GM21447 (cell line): ENCODE measurements at regions not wholly inside any gene's neighbourhood (a gene's known extent, or its start where the extent isn't known, plus 50 kb on each side); places are given as distances from the start of the nearest gene placed in this dataset.

Source experiments
- ATAC-seq: cut with Tn5 transposase; IDR thresholded peaks from one replicate; pipeline ENCODE4 v1.9.1; 2021; ENCODE audit not compliant: unreplicated experiment

DNA sequence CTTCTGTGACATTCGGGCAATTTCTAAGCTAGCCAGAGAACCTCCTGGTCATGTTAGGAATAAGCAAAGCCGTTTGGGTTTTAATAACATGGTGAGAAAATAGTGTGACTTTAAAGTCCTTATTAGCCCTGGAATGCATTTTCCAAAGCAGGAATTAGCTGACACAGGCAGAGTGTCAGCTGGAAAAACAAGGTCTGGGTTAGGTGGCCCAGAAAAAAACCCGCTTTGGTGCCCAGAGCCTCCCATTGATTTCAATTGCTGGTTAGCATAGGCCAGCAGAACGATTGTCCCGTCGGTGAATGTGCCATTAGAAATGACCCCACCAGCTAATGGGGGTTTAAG lies 62.1 kb upstream of the CPEB4 start:
- no peak for ATAC-seq

DNA sequence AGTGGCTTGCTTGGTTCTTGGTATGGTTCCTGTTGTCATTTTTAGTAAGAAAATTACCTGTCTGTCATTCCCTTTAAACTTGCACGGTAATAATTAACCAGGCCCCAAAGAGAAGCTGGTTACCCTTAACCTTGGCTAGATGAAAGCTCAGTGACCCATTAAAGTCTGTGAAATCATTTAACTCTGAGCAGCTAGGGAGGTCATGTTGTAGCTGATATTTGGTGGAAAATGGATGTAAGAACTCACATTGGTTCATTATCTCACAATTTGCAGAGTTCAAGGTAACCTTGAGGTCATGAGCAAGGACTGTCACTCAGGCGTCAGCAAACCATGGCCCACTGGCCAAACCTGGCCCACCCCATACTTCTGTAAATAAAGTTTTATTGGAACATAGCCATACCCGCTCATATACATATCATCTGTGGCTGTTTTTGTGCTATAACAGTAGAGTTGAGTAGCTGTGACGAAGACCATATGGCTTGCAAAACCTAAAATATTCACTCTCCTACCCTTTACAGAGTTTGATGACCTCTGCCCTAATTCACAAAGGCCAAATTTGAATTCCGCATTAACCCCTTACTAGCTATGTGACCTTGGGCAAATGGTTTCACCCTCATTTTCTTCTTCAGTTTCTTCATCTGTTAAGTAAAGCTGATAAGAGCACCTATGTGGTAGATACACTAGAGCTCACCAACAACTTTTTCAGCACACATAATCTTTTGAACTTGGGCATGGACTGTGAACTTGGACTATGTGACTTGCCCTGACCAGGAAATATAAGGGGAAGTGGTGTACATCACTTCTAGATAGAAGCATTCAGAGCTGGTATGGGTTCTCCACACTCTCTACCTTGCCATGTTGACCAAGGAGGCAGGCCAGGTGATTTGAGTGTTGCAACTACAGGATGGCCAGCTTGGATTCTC lies 61.5 kb upstream of the CPEB4 start:
- ATAC-seq, result no peak

- ATAC-seq, result no peak
These were observed 59.2 kb upstream of the CPEB4 start for GRCh38 chr5:173828952-173829351.

GRCh38 chr5:173829826-173830225 lies 58.3 kb upstream of the CPEB4 start:
- ATAC-seq, result peak; percentile 34

- ATAC-seq, result no peak
These were observed 57.7 kb upstream of the CPEB4 start for GRCh38 chr5:173830421-173830820.

DNA sequence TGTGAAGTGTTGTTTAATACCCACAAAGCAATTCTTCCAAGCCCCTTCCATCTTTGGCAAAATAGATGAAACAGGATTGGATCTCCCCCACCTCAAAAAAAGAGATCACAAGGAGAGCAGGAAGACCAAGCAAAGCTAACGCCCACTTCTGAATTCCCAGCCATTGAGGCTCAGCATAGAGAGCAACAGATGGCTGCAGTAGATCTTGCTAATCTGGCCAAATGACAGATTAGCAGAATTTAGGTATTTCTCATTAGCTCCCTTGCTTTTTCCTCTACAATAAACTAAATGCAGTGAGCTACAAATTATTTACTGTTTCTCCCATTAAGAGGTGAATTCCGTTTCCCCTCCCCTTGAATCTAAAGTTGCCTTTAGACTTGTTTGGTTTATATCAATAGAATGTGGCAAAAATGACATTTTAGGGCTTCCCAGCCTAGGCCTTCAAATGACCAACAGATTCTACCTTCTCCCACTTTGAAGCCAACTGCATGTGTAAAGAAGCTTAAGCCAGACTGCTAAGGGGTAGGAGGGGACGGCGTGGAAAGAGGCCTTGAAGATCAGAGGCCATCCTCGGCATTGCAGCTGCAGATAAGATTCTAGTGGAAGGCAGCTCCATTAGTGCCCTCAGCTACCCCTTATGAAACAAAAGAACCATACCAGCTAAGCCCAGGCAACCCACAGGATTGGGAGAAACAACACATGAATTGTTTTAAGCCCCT lies 56.8 kb upstream of the CPEB4 start:
- ATAC-seq, result no peak

- peak; percentile 57 for ATAC-seq
These were observed 55.8 kb upstream of the CPEB4 start for GRCh38 chr5:173832386-173832785.

DNA sequence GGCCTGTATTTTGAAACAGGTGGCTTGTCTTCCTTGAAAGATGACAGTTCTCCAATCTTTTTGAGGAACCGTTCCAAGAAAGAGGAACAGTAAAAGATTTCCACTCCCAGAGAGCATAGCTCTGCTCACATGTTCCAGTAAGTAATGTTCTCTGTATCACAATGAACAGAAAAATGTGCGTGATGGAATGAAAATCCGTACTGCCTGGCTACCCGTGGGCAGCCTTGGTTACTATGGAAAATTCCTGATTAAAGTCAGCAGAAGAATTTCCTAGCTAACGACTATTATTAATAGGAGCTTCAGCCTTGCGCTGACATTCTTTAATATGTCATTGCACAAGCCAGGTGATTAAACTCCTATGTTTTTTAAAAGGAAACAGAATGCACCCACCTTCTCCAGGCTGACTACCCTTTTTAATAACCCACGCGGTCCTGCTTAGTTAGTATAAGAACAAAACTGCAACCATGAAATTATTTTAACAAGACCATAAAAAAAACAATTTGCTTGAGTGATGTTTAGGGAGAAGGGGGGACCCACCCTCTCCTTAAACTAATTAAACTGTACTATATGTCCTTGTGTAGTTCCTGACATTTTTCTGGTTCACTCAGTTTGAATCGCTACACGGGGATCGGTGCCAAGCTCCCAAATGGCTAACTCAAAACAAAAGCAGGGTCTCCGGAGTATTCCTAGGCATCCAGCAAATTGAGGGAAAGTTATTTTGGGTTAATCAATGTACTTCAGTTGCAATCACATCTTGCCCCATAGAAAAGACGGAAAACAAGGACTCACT lies 54.8 kb upstream of the CPEB4 start:
- ATAC-seq, result no peak

DNA sequence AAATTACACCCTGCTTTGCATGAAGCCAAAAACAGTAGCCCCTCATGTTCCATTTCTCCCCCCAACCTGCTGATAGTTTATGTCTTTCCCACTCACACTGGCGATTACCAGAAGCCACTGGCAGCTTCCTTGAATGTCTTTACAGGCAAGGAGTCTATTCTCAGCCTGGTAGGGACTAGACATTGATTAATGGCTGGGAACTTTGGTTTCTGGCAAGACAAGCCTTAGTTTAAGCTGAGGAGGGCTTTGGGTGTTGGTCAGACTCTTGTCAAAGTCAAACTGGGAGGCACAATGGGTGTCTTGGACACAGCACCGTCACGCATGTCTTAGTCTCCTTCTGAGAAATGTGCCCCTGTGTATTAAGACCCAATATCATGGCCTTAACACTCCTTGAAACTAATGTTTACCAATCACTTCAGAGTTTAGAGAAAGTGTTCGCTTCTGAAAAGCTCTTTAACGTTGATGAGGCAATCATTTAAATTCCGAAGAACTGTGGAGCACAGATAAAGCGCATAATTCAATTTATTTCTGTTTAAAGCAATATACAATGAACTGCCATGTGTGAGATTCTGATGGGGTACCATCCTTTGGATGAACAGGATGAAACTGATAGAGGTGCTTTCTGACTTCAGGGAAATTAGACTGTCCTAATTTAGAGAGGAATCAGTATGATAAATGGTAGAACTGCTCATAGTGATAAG lies 53.9 kb upstream of the CPEB4 start:
- ATAC-seq, result no peak

DNA sequence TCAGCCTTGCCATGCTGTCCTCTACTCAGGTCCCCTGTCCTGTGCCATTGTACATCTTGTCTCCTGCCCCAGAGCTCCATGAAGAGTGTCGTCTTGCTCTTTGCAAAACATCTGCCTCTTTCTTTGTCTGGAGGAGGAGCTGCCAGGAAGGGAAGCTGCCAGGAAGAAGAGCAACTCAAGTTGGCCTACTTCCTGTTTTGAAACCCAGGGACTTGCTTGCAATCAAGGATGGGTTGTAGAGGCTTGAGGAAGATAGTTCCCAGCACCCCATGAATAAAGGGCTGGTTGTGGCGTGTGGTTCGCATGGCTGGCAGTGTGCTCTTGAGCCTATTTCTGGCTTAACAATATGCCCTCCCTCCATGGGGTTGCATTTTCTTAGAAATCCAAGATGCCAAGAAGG lies 53.0 kb upstream of the CPEB4 start:
- no peak for ATAC-seq

DNA sequence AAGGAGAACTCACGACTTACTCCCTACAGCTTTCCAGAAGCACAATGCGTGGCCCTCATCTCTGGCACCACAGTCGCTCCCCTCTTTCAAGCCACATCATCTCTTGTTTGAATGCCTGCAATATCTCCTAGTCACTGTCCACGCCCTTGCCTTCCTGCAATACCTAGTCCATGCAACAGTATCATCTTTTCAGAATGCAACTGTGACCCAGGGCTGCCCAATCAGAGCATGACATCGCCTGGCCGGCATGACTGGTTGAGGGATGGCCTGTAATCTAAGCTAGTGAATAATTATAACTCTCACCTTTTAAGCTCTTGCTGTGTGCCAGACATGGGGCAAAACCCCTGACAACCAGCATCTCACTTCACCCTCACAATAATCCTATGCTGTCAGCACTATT lies 52.5 kb upstream of the CPEB4 start:
- ATAC-seq, result no peak

DNA sequence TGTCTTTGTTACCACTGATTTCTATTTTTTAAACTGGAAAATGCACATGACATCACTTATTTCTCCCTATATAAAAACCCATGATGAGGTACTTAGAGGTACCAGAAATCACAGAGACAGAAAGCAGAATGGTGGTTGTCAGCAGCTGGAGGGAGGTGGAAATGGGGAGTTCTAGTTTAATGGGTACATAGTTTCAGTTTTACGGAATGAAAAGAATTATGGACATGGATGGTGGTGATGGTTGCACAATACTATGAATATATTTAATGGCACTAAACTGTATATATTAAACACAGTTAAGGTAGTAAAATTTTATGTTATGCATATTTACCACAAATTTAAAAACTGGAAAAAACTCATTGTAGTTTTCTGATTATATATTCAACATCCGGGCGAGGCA lies 50.5 kb upstream of the CPEB4 start:
- no peak for ATAC-seq
